Mesothelial cell of epicardium (in vitro differentiated cells): ENCODE measurements at regions not wholly inside any gene's neighbourhood (a gene's known extent, or its start where the extent isn't known, plus 50 kb on each side); places are given as distances from the start of the nearest gene placed in this dataset.
A peak's percentile ranks its signal among the peaks of the same experiment; 100 is the strongest.

Experiments used
- DNase-seq, 2 experiments: peaks; one replicate each; pipeline ENCODE4 v3.0.0; 2021; ENCODE audit warnings: low spot score in 2 of 2; ENCODE audit not compliant: unreplicated experiment in 2 of 2
- H3K27ac Mint-ChIP-seq: 2 replicates; pipeline ENCODE4 v1.8.0; 2021; ENCODE audit warnings: mixed read lengths
- H3K27me3 Mint-ChIP-seq: 2 replicates; pipeline ENCODE4 v1.8.0; 2021; ENCODE audit warnings: low read depth, mixed read lengths
- H3K36me3 Mint-ChIP-seq: 2 replicates; pipeline ENCODE4 v1.8.0; 2021; ENCODE audit warnings: mixed read lengths
- H3K4me1 Mint-ChIP-seq: 2 replicates; pipeline ENCODE4 v1.8.0; 2021; ENCODE audit warnings: mixed read lengths
- H3K4me3 Mint-ChIP-seq: 2 replicates; pipeline ENCODE4 v1.8.0; 2021; ENCODE audit warnings: mild to moderate bottlenecking, moderate library complexity, mixed read lengths
- H3K9me3 Mint-ChIP-seq: 2 replicates; pipeline ENCODE4 v1.8.0; 2021; ENCODE audit warnings: mixed read lengths
- CTCF ChIP-seq: fragments of 200-600 bp; sonication (generic); IDR thresholded peaks from one replicate; pipeline ENCODE4 v1.5.0; 2021; ENCODE audit warnings: antibody characterized with exemption; ENCODE audit not compliant: unreplicated experiment

- DNase-seq: no peak
- TF ChIP-seq CTCF: no peak
- Mint-ChIP-seq H3K4me3 (no peak overlapping the region), H3K4me1 (no peaks in the 10 kb centered on the region), H3K9me3 (peaks cover 29% of the 10 kb centered on the region), H3K36me3 (no peaks in the 10 kb centered on the region), H3K27me3 (no peaks in the 10 kb centered on the region), H3K27ac (peak overlapping the region; percentile 5)
These were observed 1412.6 kb upstream of the CDH9 start for GRCh38 chr5:28450997-28451396.

- no peak for DNase-seq
- peaks cover 47% of the 10 kb centered on the region for H3K9me3 Mint-ChIP-seq
These were observed 1410.4 kb upstream of the CDH9 start for GRCh38 chr5:28448791-28449190.

GRCh38 chr5:28430565-28431178, 1392.3 kb upstream of the CDH9 start:
- DNase-seq: no peak

More at GRCh38 chr5:28448791-28449190, 1410.4 kb upstream of the CDH9 start:
- H3K4me3 Mint-ChIP-seq: no peak overlapping the region
- no peak for TF ChIP-seq CTCF
- H3K36me3 Mint-ChIP-seq: peaks cover 9% of the 10 kb centered on the region
- no peaks in the 10 kb centered on the region for H3K27me3 Mint-ChIP-seq
- no peaks in the 10 kb centered on the region for H3K4me1 Mint-ChIP-seq
- no peak overlapping the region for H3K27ac Mint-ChIP-seq

GRCh38 chr5:28421141-28421540, 1382.8 kb upstream of the CDH9 start:
- H3K9me3 Mint-ChIP-seq: peaks cover 40% of the 10 kb centered on the region
- no peak for TF ChIP-seq CTCF

More at GRCh38 chr5:28430565-28431178, 1392.3 kb upstream of the CDH9 start:
- no peak for TF ChIP-seq CTCF
- Mint-ChIP-seq H3K36me3 (peaks cover 5% of the 10 kb centered on the region), H3K9me3 (peaks cover 25% of the 10 kb centered on the region), H3K27me3 (no peaks in the 10 kb centered on the region), H3K4me1 (no peaks in the 10 kb centered on the region), H3K27ac (no peak overlapping the region), H3K4me3 (no peak overlapping the region)

GRCh38 chr5:28415791-28416443, 1377.5 kb upstream of the CDH9 start:
- no peak overlapping the region for H3K27ac Mint-ChIP-seq
- DNase-seq: no peak
- no peaks in the 10 kb centered on the region for H3K27me3 Mint-ChIP-seq
- TF ChIP-seq CTCF: no peak
- H3K4me1 Mint-ChIP-seq: peaks cover 3% of the 10 kb centered on the region
- H3K36me3 Mint-ChIP-seq: peaks cover 2% of the 10 kb centered on the region
- no peak overlapping the region for H3K4me3 Mint-ChIP-seq
- H3K9me3 Mint-ChIP-seq: peaks cover 41% of the 10 kb centered on the region

More at GRCh38 chr5:28421141-28421540, 1382.8 kb upstream of the CDH9 start:
- H3K4me1 Mint-ChIP-seq: no peaks in the 10 kb centered on the region
- no peaks in the 10 kb centered on the region for H3K27me3 Mint-ChIP-seq
- H3K27ac Mint-ChIP-seq: no peak overlapping the region
- H3K36me3 Mint-ChIP-seq: peaks cover 6% of the 10 kb centered on the region
- no peak overlapping the region for H3K4me3 Mint-ChIP-seq
- no peak for DNase-seq
